ENCODE measurements at regions not wholly inside any gene's neighbourhood (a gene's known extent, or its start where the extent isn't known, plus 50 kb on each side); places are given as distances from the start of the nearest gene placed in this dataset.

DNA sequence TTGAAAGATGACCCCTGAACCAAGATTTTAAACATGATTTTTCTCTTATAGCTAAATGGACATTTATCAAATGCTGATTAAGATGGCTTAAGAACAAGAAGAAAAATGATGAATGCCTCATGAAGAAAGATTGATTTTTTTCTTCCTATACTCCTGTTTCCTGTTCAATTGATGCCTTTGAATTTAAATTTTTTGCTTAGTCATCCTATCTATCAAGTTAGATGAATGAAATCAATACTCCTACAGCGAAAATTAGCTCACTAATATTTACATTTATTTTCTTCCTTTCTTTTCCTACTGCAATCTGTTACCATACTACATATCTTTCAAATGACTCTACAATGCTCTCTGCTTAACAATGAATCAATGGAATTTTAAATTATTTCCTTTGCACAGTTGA is 773.6 kb upstream of the DIAPH2 start:
- no peaks in the 10 kb centered on the region for H3K4me1 Mint-ChIP-seq (ENCODE audit: unreplicated experiment)
- H3K9me3 Mint-ChIP-seq: peaks cover 5% of the 10 kb centered on the region
- H3K36me3 Mint-ChIP-seq: no peaks in the 10 kb centered on the region
- H3K4me3 Mint-ChIP-seq: no peak overlapping the region
- DNase-seq (ENCODE audit: extremely low spot score, unreplicated experiment): no peak
- no peaks in the 10 kb centered on the region for H3K27me3 Mint-ChIP-seq
- H3K27ac Mint-ChIP-seq: no peak overlapping the region
- TF ChIP-seq, protein P1, sequence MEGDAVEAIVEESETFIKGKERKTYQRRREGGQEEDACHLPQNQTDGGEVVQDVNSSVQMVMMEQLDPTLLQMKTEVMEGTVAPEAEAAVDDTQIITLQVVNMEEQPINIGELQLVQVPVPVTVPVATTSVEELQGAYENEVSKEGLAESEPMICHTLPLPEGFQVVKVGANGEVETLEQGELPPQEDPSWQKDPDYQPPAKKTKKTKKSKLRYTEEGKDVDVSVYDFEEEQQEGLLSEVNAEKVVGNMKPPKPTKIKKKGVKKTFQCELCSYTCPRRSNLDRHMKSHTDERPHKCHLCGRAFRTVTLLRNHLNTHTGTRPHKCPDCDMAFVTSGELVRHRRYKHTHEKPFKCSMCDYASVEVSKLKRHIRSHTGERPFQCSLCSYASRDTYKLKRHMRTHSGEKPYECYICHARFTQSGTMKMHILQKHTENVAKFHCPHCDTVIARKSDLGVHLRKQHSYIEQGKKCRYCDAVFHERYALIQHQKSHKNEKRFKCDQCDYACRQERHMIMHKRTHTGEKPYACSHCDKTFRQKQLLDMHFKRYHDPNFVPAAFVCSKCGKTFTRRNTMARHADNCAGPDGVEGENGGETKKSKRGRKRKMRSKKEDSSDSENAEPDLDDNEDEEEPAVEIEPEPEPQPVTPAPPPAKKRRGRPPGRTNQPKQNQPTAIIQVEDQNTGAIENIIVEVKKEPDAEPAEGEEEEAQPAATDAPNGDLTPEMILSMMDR (conservative IDR thresholded peaks at IDR 0.05): no peak

DNA sequence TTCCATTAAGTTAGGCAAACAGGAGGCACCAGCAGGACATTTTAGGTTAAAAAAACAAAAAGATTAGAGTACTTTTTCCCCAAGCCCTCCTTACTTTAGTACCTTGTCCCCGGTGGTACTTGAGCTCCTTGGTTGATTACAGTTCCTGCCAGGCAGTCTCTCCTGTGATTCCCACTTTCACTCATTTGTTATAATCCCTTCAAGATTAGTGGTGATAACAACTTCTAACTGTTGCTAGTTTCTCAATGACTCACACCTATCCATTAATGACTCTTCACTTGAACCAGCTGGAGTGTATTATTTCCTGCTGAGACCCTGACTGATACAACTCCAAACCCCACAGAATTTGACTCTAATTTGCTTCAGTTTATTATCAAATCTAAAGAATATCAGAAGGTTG is 765.0 kb upstream of the DIAPH2 start:
- H3K27me3 Mint-ChIP-seq: no peaks in the 10 kb centered on the region
- TF ChIP-seq, protein P1 (conservative IDR thresholded peaks at IDR 0.05): no peak
- H3K36me3 Mint-ChIP-seq: no peaks in the 10 kb centered on the region
- H3K27ac Mint-ChIP-seq: no peak overlapping the region
- H3K4me1 Mint-ChIP-seq (ENCODE audit: unreplicated experiment): no peaks in the 10 kb centered on the region
- H3K9me3 Mint-ChIP-seq: no peaks in the 10 kb centered on the region
- DNase-seq (ENCODE audit: extremely low spot score, unreplicated experiment): no peak
- no peak overlapping the region for H3K4me3 Mint-ChIP-seq

DNA sequence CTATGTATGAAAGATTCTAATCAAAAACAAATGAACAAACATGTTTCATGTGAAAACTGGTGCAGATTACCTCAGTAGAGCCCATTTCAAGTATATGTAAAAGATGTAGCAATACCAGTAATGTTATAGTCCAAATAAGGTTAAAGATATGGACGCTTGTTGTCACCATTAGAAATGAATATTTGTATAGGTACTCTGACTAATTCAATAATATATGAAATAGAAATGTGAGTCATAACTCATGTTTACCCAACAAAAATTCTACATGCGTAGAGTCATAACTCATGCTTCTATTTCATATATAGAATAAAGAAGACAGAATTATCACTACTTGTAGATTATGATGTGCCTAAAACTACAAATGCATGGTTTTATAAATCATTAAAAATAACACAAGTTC is 739.1 kb upstream of the DIAPH2 start:
- Mint-ChIP-seq H3K4me3 (no peak overlapping the region), H3K4me1 (ENCODE audit: unreplicated experiment) (no peaks in the 10 kb centered on the region), H3K27ac (no peak overlapping the region), H3K27me3 (peaks cover 3% of the 10 kb centered on the region), H3K9me3 (no peaks in the 10 kb centered on the region), H3K36me3 (no peaks in the 10 kb centered on the region)
- no peak for DNase-seq (ENCODE audit: extremely low spot score, unreplicated experiment)
- TF ChIP-seq, protein P1 (conservative IDR thresholded peaks at IDR 0.05): no peak

DNA sequence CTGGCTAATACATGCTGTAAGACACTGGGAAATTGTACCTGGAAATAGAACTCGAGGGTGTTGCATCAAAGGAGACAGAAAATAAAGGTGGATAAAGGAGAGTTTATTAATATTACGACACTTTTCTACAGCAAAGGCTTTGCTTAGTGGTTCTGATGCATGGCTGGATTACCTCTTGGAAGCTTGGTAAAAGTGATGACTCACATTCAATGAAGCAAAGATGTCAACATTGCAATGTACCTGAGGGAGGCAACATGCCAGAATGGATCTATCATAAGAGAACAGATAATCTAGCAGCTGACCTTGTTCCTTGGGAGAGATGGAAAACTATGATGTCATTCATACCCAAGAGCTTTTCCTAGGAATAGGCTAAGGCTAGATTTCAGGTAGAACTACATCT is 735.1 kb upstream of the DIAPH2 start:
- DNase-seq (ENCODE audit: extremely low spot score, unreplicated experiment): no peak
- no peak overlapping the region for H3K27ac Mint-ChIP-seq
- no peak overlapping the region for H3K4me3 Mint-ChIP-seq

DNA sequence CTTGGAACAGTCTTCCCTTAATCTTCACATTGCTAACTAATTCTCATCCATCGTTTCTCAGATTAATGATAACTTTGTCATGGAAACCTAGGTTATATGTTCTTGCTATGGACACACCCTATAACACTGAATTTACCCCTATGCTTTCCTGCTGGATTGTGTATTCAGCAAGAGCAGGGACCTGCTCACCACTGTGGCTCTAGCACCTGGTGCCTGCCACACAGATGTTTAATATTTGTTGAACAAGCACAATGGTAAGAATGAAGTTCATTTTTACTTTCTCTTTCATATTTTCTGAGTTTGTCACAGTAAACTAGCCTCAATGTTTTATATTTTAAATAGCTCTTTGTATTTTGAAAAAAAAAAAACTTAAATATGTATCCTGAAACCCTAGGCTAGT is 734.0 kb upstream of the DIAPH2 start:
- TF ChIP-seq, protein P1 (conservative IDR thresholded peaks at IDR 0.05): no peak
- peaks cover 3% of the 10 kb centered on the region for H3K27me3 Mint-ChIP-seq
- H3K27ac Mint-ChIP-seq: no peak overlapping the region
- no peaks in the 10 kb centered on the region for H3K4me1 Mint-ChIP-seq (ENCODE audit: unreplicated experiment)
- no peaks in the 10 kb centered on the region for H3K36me3 Mint-ChIP-seq
- DNase-seq (ENCODE audit: extremely low spot score, unreplicated experiment): no peak
- no peaks in the 10 kb centered on the region for H3K9me3 Mint-ChIP-seq
- no peak overlapping the region for H3K4me3 Mint-ChIP-seq

More for the DNA sequence above, 735.1 kb upstream of the DIAPH2 start:
- no peaks in the 10 kb centered on the region for H3K36me3 Mint-ChIP-seq
- TF ChIP-seq, protein P1 (conservative IDR thresholded peaks at IDR 0.05): no peak
- H3K27me3 Mint-ChIP-seq: peaks cover 3% of the 10 kb centered on the region
- H3K9me3 Mint-ChIP-seq: no peaks in the 10 kb centered on the region
- no peaks in the 10 kb centered on the region for H3K4me1 Mint-ChIP-seq (ENCODE audit: unreplicated experiment)

DNA sequence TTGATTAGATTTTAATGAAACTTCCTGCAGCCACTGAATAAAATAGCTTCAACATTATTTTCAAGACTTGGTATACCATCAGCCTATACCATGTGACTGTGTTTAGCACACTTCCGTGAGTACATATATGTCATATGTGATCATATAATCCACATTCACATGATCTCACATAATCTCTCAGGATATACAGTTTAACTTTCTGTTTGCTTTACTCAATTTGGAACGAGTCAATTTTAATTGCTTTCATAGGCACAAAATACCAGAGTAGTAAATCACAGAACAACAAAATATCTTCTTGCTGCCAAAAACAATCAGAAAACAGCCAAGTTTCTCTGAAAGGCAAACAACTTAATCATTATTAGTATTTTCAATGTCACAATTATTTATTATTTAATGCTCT is 731.1 kb upstream of the DIAPH2 start:
- no peak for DNase-seq (ENCODE audit: extremely low spot score, unreplicated experiment)
- Mint-ChIP-seq H3K27me3 (no peaks in the 10 kb centered on the region), H3K9me3 (no peaks in the 10 kb centered on the region), H3K36me3 (no peaks in the 10 kb centered on the region), H3K4me1 (ENCODE audit: unreplicated experiment) (no peaks in the 10 kb centered on the region), H3K27ac (no peak overlapping the region), H3K4me3 (no peak overlapping the region)
- TF ChIP-seq, protein P1 (conservative IDR thresholded peaks at IDR 0.05): no peak
